ENCODE measurements at regions not wholly inside any gene's neighbourhood (a gene's known extent, or its start where the extent isn't known, plus 50 kb on each side); places are given as distances from the start of the nearest gene placed in this dataset.

DNA sequence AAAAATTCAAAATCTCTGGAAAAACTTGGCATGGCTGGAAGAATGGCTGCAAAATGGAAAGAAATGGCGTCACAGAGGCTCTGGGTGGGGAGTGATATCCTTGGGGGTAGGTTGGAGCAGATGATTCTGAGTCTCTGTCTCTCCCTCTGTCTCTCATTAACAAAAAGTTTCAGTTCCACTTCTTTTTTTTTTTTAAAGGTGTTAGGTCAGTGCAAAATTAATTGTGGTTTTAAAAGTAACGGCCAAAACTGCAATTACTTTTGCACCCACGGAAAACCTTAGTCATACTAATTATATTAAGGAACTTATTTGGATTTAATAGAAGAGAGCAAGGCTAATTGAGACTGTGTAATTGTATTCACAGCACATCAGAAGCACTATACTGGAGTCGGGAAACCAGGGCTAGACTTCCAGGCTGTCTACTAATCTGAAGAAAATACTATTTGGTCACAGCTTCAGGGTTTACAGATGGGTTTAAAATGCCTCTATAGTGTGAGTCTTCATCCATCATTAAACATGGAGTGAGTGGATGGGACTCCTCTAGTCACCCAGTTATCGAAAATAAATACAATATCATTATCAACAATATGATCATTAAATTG is 289.1 kb upstream of the PLD5 start (continued):
- TF ChIP-seq NFYB (IDR thresholded peaks at IDR 0.05; ENCODE audit: insufficient read depth, low read depth, low read length) (no peak), ZNF24 (IDR thresholded peaks at IDR 0.05) (no peak), EED (IDR thresholded peaks at IDR 0.05; ENCODE audit: low read depth) (no peak), NR2C2 (IDR thresholded peaks at IDR 0.05; ENCODE audit: borderline replicate concordance, control insufficient read depth, insufficient read length, low read depth) (no peak), CREM (IDR thresholded peaks at IDR 0.05; ENCODE audit: low read depth) (no peak), PML (IDR thresholded peaks at IDR 0.05; ENCODE audit: low read length) (no peak), BMI1 (IDR thresholded peaks at IDR 0.05; ENCODE audit: borderline replicate concordance) (peak; percentile 73), IRF4 (IDR thresholded peaks at IDR 0.05; ENCODE audit: low read depth, low read length) (no peak), ZNF207 (IDR thresholded peaks at IDR 0.05; ENCODE audit: borderline replicate concordance) (no peak), IKZF1 (conservative IDR thresholded peaks at IDR 0.05) (0 out of 2 replicates have a peak, but pooled peaks have one; percentile 40), ZZZ3 (IDR thresholded peaks at IDR 0.05; ENCODE audit: control insufficient read depth, insufficient read length, low read depth) (no peak), CHD1 (IDR thresholded peaks at IDR 0.05; ENCODE audit: low read depth, low read length) (peak; percentile 74; the same call in 1 of the 2 replicates), ZBED1 (IDR thresholded peaks at IDR 0.05; ENCODE audit: borderline replicate concordance) (no peak), RCOR1 (conservative IDR thresholded peaks at IDR 0.05; ENCODE audit: low read depth, low read length) (0 out of 2 replicates have a peak, but pooled peaks have one; percentile 47), BCL11A (IDR thresholded peaks at IDR 0.05; ENCODE audit: low read depth, low read length) (peak; percentile 73; the same call in 1 of the 2 replicates), POU2F2 (IDR thresholded peaks at IDR 0.05; ENCODE audit: borderline replicate concordance, low read depth, low read length) (no peak)
- TF ChIP-seq, protein P1, sequence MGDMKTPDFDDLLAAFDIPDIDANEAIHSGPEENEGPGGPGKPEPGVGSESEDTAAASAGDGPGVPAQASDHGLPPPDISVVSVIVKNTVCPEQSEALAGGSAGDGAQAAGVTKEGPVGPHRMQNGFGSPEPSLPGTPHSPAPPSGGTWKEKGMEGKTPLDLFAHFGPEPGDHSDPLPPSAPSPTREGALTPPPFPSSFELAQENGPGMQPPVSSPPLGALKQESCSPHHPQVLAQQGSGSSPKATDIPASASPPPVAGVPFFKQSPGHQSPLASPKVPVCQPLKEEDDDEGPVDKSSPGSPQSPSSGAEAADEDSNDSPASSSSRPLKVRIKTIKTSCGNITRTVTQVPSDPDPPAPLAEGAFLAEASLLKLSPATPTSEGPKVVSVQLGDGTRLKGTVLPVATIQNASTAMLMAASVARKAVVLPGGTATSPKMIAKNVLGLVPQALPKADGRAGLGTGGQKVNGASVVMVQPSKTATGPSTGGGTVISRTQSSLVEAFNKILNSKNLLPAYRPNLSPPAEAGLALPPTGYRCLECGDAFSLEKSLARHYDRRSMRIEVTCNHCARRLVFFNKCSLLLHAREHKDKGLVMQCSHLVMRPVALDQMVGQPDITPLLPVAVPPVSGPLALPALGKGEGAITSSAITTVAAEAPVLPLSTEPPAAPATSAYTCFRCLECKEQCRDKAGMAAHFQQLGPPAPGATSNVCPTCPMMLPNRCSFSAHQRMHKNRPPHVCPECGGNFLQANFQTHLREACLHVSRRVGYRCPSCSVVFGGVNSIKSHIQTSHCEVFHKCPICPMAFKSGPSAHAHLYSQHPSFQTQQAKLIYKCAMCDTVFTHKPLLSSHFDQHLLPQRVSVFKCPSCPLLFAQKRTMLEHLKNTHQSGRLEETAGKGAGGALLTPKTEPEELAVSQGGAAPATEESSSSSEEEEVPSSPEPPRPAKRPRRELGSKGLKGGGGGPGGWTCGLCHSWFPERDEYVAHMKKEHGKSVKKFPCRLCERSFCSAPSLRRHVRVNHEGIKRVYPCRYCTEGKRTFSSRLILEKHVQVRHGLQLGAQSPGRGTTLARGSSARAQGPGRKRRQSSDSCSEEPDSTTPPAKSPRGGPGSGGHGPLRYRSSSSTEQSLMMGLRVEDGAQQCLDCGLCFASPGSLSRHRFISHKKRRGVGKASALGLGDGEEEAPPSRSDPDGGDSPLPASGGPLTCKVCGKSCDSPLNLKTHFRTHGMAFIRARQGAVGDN (IDR thresholded peaks at IDR 0.05), result no peak
- TF ChIP-seq, protein P2, sequence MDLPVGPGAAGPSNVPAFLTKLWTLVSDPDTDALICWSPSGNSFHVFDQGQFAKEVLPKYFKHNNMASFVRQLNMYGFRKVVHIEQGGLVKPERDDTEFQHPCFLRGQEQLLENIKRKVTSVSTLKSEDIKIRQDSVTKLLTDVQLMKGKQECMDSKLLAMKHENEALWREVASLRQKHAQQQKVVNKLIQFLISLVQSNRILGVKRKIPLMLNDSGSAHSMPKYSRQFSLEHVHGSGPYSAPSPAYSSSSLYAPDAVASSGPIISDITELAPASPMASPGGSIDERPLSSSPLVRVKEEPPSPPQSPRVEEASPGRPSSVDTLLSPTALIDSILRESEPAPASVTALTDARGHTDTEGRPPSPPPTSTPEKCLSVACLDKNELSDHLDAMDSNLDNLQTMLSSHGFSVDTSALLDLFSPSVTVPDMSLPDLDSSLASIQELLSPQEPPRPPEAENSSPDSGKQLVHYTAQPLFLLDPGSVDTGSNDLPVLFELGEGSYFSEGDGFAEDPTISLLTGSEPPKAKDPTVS (IDR thresholded peaks at IDR 0.05; ENCODE audit: low read depth, low read length), result no peak
- TF ChIP-seq, protein P3, sequence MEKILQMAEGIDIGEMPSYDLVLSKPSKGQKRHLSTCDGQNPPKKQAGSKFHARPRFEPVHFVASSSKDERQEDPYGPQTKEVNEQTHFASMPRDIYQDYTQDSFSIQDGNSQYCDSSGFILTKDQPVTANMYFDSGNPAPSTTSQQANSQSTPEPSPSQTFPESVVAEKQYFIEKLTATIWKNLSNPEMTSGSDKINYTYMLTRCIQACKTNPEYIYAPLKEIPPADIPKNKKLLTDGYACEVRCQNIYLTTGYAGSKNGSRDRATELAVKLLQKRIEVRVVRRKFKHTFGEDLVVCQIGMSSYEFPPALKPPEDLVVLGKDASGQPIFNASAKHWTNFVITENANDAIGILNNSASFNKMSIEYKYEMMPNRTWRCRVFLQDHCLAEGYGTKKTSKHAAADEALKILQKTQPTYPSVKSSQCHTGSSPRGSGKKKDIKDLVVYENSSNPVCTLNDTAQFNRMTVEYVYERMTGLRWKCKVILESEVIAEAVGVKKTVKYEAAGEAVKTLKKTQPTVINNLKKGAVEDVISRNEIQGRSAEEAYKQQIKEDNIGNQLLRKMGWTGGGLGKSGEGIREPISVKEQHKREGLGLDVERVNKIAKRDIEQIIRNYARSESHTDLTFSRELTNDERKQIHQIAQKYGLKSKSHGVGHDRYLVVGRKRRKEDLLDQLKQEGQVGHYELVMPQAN (conservative IDR thresholded peaks at IDR 0.05), result no peak

All from GM12878 (cell line).